ENCODE measurements at regions not wholly inside any gene's neighbourhood (a gene's known extent, or its start where the extent isn't known, plus 50 kb on each side); places are given as distances from the start of the nearest gene placed in this dataset.
A peak's percentile ranks its signal among the peaks of the same experiment; 100 is the strongest.
"Not testable (repeated sequence)": the region's sequence is repeated elsewhere in the genome, so short reads cannot be mapped to it uniquely, and the experiment has no call there.

- H2AFZ ChIP-seq (ENCODE audit: low read depth, low read length); H3K9me3 ChIP-seq (replicated peaks; ENCODE audit: control insufficient read depth, insufficient read depth, low read depth, low read length); H3K27ac ChIP-seq (ENCODE audit: extremely low read depth, low read depth, low read length); FAIRE-seq; H3K4me3 ChIP-seq; in situ Hi-C loops (cut with MboI); BruUV-seq (replicated peaks); H3K36me3 ChIP-seq (ENCODE audit: control insufficient read depth, insufficient read depth, low read length); CTCF ChIA-PET (ENCODE audit: low intra/inter-chr PET ratio); H3K9ac ChIP-seq (ENCODE audit: insufficient read depth in 1 of 2, low read depth in 2 of 2, low read length in 2 of 2); H4K20me1 ChIP-seq (replicated peaks; ENCODE audit: control insufficient read depth, insufficient read depth, low read length); H3K4me2 ChIP-seq (ENCODE audit: insufficient read depth, low read length); H3K9me1 ChIP-seq (ENCODE audit: control insufficient read depth, insufficient read depth, low read length); POLR2A ChIA-PET; intact Hi-C loops (cut with micrococcal nuclease); H3K4me1 ChIP-seq (replicated peaks in 1 of 2; ENCODE audit: control insufficient read depth in 2 of 2, insufficient read depth in 2 of 2, low read length in 2 of 2); H3K79me2 ChIP-seq (ENCODE audit: control insufficient read depth, insufficient read depth, low read length); H3K27me3 ChIP-seq (ENCODE audit: control insufficient read depth in 2 of 2, insufficient read depth in 2 of 2, low read length in 2 of 2): not testable (repeated sequence)
- WGBS (ENCODE audit: insufficient coverage, low coverage, missing lambda C conversion rate) = 10% methylated on average over 4 of the region's 5 CpGs
- DNase-seq (ENCODE audit: extremely low read depth in 1 of 4, low spot score in 3 of 4) (peak in 1 of 4 experiments; percentile 23), ATAC-seq (peak; percentile 60; the same call in 2 of the 3 replicates)
- TF ChIP-seq CTCF (IDR thresholded peaks at IDR 0.05 in 2 of 3, conservative IDR thresholded peaks at IDR 0.05 in 1 of 3; ENCODE audit: insufficient read depth in 2 of 3, low read depth in 1 of 3, low read length in 3 of 3) = peak in 1 of 3 experiments; percentile 17; a peak in 1 of 6 replicates
These were observed 227.1 kb upstream of the NBPF12 start for GRCh38 chr1:146710838-146711521.

DNA sequence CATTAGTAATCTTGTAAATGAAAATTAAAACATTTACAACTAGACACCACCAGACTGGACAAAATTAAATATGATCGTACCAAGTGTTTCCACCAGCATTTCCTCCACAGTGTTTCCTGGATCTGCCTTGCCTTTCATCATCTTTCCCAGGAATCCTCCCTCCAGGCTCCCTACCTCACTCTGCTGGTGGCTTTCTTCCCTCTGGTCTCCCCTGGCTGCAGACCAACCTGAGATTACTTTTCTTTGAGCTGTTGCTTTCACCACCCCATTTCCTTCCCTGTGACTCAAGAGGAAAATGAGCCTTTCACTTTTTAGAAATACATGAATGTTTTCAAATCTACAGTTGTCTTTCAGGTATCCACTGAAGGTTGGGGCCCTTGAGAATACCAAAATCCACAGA is 228.8 kb upstream of the NBPF12 start:
- H2AFZ ChIP-seq (ENCODE audit: low read depth, low read length); H4K20me1 ChIP-seq (replicated peaks; ENCODE audit: control insufficient read depth, insufficient read depth, low read length); H3K4me2 ChIP-seq (ENCODE audit: insufficient read depth, low read length); POLR2A ChIA-PET; intact Hi-C loops (cut with micrococcal nuclease); CTCF ChIA-PET (ENCODE audit: low intra/inter-chr PET ratio); FAIRE-seq; H3K9me1 ChIP-seq (ENCODE audit: control insufficient read depth, insufficient read depth, low read length); H3K36me3 ChIP-seq (ENCODE audit: control insufficient read depth, insufficient read depth, low read length); H3K9me3 ChIP-seq (replicated peaks; ENCODE audit: control insufficient read depth, insufficient read depth, low read depth, low read length); ATAC-seq; H3K9ac ChIP-seq (ENCODE audit: insufficient read depth in 1 of 2, low read depth in 2 of 2, low read length in 2 of 2); H3K4me1 ChIP-seq (replicated peaks in 1 of 2; ENCODE audit: control insufficient read depth in 2 of 2, insufficient read depth in 2 of 2, low read length in 2 of 2); H3K27ac ChIP-seq (ENCODE audit: extremely low read depth, low read depth, low read length); BruUV-seq (replicated peaks); H3K27me3 ChIP-seq (ENCODE audit: control insufficient read depth in 2 of 2, insufficient read depth in 2 of 2, low read length in 2 of 2); DNase-seq (ENCODE audit: extremely low read depth in 1 of 4, low spot score in 3 of 4); H3K4me3 ChIP-seq; H3K79me2 ChIP-seq (ENCODE audit: control insufficient read depth, insufficient read depth, low read length); in situ Hi-C loops (cut with MboI): not testable (repeated sequence)
- WGBS (ENCODE audit: insufficient coverage, low coverage, missing lambda C conversion rate) = 0% methylated on average over 1 of the region's 1 CpG

GRCh38 chr1:146704162-146704724 is 233.9 kb upstream of the NBPF12 start:
- FAIRE-seq; H3K4me3 ChIP-seq; POLR2A ChIA-PET; DNase-seq (ENCODE audit: extremely low read depth in 1 of 4, low spot score in 3 of 4); H4K20me1 ChIP-seq (replicated peaks; ENCODE audit: control insufficient read depth, insufficient read depth, low read length); H3K36me3 ChIP-seq (ENCODE audit: control insufficient read depth, insufficient read depth, low read length); H3K9me1 ChIP-seq (ENCODE audit: control insufficient read depth, insufficient read depth, low read length); H2AFZ ChIP-seq (ENCODE audit: low read depth, low read length); H3K9me3 ChIP-seq (replicated peaks; ENCODE audit: control insufficient read depth, insufficient read depth, low read depth, low read length); BruUV-seq (replicated peaks); in situ Hi-C loops (cut with MboI); H3K4me1 ChIP-seq (replicated peaks in 1 of 2; ENCODE audit: control insufficient read depth in 2 of 2, insufficient read depth in 2 of 2, low read length in 2 of 2); H3K27ac ChIP-seq (ENCODE audit: extremely low read depth, low read depth, low read length); H3K4me2 ChIP-seq (ENCODE audit: insufficient read depth, low read length); CTCF ChIA-PET (ENCODE audit: low intra/inter-chr PET ratio); H3K79me2 ChIP-seq (ENCODE audit: control insufficient read depth, insufficient read depth, low read length); intact Hi-C loops (cut with micrococcal nuclease); H3K9ac ChIP-seq (ENCODE audit: insufficient read depth in 1 of 2, low read depth in 2 of 2, low read length in 2 of 2); H3K27me3 ChIP-seq (ENCODE audit: control insufficient read depth in 2 of 2, insufficient read depth in 2 of 2, low read length in 2 of 2): not testable (repeated sequence)
- ATAC-seq = peak; percentile 70
- WGBS (ENCODE audit: insufficient coverage, low coverage, missing lambda C conversion rate) = 0% methylated on average over 2 of the region's 2 CpGs

All from K562 (cell line).